ENCODE measurements at regions not wholly inside any gene's neighbourhood (a gene's known extent, or its start where the extent isn't known, plus 50 kb on each side); places are given as distances from the start of the nearest gene placed in this dataset.
A peak's percentile ranks its signal among the peaks of the same experiment; 100 is the strongest.

DNA sequence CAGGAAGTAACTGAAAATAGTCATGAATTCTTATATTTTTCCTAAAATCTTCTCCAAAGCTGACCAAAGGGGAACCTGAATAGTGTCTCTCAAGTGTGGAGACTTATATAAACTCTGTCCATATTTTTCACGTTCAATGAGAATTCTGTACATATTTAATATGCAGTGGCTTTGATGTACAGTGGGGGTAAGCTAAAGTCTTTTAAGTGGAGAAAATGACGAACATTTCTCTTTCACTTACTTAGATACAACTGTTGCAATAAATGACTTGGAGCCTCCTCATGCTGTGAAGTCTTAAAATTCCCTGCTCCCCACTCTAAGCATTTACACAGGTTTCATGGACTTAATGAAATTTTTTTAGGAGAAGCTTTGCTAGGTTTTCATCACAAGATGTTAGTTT, 1196.7 kb downstream of the EFNB2 start:
- no peak for DNase-seq

DNA sequence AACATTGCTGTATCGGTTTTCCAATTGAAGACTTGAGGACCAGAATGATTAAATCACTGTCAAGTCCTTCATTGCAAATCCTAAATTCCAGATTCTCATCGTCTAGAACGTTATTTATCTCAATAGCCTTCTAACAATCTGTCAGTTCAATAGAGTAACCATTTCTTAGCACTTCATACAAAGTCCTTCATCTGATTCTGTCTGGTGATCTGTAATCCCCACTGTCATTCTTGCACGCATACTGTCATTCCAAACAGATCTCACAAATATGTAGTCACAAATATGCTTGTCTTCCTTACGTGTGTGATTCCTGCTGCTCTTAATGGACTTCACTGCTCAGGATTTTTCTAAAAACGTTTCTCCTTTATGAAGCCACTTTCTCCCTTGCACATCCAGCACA, 1197.5 kb downstream of the EFNB2 start:
- peak; percentile 8 for DNase-seq

DNA sequence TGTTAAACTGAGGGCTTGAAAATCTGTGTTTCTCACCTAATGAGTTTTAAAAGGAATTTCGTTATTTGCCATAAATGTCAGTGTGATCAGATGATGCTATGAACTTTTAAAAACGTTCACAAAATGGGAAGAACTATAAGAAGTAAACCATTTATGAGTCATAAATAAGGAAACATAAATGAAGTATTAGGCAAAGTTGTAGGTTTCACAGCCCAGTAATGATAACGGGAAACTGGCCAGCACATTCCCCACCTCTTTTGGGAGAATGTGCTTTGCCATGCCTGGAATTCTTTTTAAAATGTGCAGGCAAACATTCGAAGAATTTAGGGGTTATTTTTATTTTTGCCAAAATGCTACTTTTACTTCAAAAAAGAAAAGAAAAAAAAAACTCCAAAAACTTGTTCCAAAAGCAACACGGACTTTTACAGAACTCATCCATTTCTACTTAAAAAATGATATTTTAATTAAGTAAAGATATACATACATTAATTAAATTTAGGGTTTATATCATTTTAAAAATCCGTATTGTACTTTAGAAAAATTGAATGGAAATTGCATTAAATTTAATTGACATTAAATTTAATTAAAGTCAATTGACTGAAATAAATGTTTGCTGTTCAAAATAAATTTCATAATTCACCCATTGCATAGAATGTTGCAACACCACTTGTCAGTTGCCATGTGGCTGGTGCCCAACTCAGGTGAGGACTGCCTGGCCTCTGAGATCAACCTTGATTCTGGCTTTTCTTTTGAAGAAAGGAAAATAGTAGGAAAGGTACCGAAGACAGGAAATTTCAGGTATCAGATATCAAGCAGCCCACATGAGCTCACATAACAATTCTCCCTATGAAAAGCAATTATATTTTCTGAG, 1198.5 kb downstream of the EFNB2 start:
- peak; percentile 75 for DNase-seq

DNA sequence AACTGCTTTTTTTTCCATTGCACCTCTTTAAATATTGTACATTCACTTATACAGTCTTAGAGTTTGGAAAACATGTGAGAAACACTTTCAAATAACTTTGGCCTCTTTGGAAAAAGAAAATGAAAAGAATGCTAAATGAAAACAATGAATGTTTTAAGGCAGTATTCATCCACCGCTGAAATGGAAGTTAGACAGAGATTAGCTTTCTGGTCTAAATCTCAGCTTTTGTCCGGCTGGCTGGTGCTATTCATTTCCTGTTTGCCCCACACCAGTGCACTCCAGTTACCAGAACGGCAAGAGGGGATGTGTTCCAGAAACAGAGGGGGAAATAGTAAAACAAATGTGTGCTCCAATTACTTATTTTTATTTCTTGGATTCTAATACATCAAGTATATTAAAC, 1201.3 kb downstream of the EFNB2 start:
- DNase-seq: peak; percentile 70

DNA sequence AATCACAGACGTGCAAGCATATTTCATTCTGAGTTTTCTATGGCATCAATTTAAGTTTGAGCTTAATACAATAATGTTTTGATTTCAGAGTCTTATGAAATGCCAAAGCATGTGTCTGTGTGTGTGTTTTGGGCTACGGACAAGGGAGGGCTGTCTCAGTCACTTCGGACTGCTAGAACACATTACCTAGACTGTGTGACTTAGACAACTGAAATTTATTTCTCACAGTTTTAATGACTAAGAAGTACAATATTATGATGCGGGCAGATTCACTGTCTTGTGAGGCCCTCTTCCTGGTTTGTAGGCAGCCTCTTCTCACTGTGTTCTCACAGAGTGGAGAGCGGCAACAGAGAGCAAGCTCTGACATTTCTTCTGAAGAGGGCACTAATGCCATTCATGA, 1202.0 kb downstream of the EFNB2 start:
- DNase-seq: peak; percentile 44

DNA sequence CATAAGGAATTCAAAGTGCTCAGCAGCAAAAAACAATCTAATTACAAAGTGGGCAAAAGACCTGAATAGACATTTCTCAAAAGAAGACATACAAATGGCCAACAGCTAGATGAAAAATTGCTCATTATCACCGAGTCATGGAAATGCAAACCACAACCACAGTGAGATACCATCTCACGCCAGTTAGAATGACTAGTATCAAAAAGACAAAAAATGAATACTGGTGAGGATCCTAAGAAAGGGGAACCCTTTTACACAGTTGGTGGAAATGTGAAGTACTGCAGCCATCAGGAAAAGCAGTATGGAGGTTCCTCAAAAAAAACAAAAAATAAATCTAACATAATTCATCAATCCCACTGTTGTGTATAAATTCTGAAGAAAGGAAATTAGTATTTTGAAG, 1206.1 kb downstream of the EFNB2 start:
- no peak for DNase-seq

DNA sequence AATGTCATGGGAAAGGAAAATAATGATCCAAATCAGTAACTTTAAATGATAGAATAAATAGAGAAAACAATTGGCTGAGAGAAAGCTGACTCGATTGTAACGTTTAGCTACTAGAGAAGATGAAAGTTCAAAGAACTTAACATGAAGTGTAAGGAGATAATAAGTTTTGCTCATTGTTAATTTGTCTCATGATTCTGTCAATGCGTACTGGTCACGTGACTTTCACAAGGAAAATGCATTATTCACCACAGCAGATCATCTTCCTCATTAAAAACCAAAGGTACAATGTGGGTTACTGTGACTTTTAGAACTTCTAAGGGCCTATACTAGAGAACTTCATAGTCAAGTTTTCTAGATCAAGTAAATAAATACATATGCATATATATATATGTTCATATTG, 1207.2 kb downstream of the EFNB2 start:
- DNase-seq: no peak

DNA sequence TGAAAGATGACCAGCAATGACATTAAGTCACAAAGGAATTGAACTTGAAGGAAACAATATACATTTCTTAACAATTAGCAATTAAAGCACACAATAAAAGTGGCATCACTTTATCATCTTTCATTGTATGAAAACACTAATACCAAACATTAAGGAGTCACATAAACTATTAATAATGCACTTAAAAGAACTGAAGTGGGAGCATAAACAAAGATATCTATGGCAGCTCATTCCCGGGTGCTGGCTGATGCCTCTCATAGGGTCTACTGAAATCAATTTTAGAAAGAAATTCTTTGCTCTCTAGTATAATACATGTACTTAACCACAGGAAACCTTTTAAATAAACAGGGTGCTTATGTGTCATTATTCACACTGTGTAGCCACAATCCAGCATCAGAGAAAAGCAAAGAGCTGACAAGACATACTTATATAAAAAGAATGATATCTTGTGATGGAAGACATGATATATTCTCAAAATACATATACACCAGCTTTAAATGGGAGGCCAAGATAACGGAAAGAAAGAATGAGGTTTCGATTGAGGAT, 1207.8 kb downstream of the EFNB2 start:
- DNase-seq: peak; percentile 9

DNA sequence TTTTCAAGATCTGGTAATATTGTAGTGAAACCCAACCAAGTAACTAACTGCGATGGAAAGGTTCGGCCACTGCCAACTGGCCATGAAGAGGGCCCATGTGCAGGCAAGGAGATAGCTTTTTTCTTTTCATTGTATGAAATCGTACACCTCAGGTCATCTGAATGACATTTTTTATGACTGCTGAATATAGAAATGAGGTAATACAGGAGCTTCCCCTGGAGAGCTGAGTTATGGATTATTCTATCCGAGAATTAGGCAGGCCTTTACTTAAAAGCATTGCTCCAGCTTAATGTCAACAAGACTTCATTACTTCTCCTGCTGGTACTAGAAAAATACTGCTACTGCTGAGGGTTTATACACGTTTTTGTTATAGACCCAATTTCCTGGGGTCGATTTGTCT, 1215.6 kb downstream of the EFNB2 start:
- no peak for DNase-seq

DNA sequence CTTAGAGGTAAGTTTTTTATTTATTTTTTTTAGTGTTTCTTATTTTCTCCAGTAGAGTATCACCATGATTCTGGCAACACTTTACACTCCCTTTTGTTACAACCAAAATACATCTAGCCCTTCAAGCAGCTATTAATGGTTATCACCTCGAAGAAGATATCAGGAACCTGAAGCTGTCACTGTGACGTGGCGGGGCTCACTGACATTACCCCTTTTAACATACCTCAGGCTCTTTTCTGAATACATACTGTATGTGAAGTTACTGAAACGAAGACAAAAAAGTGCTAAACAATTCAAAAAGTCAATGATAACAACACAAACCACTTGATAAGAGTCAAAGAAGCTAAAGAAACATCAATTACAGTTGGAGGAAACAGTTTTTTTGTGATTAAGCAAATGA, 1218.7 kb downstream of the EFNB2 start:
- DNase-seq: no peak

DNA sequence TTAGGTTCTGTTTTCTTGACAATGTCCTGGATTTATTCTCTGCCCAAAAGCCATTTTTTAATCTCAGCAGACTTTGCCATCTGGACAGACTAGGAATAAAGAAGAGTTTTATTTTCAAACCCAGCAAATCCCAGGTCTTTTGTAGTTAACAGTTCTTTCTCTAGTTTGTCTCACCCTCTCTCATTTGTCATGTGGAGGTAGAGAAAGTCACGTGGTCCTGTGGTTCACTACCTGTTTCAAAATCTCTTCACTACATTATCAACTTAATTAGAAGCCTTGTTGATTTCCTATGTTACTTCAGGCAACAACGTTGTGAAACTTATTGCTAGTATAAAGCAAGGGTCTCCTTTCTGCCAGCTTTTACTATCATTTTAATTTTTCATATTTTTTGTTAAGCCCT, 1222.6 kb downstream of the EFNB2 start:
- no peak for DNase-seq

DNA sequence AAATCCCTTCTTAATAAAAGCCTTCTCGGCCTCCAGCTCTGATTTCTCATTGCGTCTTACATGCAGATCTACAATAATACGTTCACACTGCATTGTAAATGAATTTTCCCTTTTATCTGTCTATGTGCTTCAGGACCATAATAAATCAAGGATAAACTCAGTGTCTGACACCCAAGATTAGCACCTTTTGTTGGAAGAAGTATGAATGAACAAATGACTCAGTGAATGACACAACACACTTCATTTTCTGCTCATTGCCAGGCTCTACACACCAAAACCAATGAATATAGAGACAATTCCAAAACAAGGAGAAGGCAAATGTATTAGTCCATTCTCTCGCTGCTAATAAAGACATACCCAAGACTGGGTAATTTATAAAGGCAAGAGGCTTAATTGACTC, 1224.4 kb downstream of the EFNB2 start:
- no peak for DNase-seq

DNA sequence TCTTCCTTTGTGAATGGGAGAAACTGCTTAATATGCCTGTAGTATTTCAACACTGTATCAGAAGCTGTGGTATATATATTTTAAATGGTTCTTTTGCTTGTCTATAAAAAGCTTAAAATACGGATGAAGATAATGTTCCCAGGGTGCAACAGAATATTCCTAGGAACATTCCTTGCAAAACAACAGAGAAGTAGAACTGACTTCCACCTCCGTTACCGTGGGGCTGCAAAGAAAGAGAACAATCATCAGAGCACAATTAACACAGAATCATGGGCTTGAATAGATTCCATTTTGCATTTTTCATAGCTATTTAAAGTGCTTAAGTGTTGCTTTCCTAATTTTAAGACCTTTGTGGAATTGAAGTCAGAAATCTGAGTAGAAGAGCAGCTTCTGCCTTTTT, 1227.7 kb downstream of the EFNB2 start:
- no peak for DNase-seq

DNA sequence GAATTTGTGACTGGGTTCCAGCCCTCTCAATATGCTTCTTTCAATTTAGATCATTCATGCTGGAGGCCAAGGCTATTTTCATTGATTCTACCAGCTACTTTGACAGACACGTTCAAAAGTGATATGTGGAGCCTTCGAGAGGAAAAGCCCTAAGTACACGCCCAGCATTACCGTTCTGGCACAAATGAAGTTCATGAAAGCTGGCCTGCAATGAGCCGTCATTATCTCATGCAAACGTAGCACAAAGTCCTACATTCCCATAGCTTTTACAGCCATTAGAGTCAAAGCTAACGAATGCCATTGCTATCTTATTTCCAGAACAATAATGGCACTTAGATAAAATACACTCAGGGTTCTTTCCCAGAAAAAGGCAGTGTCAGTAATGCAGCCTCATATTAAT, 1237.6 kb downstream of the EFNB2 start:
- no peak for DNase-seq

DNA sequence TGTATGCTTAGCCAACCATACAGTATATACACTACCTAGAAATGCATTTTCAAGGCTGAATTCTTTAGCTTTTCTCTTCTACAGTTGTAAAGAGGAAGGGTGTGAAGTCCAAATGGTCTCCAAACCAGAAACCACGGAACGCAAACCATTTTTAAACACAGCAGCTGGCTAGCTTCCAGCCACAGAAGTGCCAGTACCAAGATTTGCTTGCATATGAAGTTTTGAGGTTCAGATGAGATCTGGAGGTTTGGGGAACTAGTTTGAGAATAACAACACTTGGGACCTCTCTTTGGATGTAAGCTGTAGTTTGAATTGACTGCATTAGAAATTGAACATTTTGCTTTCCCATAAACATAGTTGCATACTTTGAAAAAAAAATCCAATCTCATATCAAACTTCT, 1243.5 kb downstream of the EFNB2 start:
- no peak for DNase-seq

DNA sequence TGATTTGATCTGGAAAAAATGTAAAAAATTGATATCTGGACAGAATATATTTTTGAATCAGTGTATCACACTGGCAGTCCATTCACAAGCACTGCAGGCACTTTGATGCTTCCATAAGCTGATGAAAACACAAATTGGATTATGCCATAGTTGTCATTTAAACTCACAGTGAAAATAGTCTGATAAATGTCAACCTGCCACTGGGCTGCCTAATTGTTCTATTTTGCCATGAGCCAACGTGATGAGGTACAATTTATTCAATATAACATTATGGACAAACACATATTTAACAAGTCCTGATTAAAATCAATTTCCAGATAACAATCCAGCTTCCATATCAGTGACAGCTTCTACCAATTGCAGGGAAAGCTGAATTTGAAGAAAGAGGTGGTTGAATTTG, 1244.9 kb downstream of the EFNB2 start:
- DNase-seq: no peak

DNA sequence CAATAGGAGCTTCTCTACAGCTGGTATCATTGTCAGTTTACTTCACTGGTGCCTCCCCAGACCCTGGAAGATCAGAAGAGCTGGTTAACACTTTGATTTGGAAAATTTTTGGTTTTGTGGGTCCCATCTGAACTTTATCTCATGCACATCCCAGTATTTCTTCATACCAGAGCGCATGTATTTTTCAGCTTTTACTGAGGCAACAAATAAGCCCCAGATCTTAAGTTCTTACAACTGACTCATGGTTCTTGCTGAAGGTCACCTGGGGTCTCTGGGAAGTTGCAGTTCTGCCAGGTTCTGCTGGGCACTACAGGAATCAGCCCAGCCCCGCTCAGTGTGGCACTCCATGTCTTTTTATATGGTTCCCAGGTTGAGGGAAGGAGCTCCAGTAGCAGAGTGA, 1249.9 kb downstream of the EFNB2 start:
- DNase-seq: no peak

DNA sequence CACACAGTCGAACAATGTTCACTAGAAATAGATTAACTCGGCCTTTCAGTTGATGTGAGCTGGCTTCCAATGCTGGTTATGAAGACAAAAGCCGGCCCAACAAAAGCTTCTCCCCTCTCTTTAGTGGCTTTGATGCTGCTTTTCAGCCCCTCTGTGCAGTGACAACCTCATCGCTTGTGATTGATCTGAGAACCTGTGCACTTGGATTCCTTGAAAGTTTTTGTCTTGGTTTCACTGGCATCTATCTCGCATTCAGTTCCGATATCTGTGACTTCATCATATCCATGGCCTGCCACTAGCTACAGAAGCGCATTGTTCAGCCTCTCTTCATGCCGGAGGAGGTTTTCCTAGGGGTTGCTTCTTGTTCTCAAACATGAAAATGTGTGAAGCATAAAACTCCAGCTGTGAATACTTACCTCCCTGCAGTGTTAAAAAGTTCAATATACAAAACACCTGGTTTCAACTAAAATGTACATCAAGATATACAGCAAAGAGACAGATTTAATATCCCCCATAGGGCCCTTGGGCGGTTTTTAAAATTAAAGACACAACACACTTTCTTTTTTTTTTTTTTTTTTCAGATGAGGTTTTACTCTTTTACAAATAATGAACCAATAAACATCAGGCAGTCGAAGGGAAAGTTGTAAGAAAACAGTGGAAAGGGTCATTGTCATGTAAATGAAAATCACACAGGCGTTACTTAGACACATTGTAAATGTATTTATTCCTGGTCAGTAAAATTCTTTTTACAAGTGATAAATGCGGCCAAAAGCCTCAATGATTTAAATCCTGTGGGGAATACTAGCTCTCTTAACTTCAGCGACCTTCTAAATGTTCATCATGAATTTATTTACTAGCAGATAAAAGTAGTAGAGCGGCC, 1252.8 kb downstream of the EFNB2 start:
- DNase-seq: no peak

DNA sequence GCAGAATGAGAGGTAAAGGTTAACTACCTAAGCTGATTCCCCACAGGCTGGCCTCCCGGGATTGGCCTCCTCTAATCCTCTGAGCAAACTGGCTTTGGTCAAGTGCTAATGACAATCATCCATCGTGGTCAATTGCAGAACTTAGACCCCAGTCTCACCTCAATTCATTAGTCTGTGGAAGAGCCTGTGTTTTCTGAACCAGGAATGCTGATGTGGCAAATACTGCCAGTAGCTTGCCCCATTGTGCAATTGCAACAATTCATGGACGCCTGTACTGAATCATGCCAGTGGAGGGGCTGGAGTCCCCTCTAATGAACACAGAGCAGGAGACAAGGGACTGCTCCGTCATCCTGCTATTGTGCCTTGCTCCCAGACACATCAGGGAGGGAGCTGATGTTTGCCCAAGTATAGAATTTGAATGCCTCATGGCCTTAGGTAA, 1256.5 kb downstream of the EFNB2 start:
- no peak for DNase-seq

DNA sequence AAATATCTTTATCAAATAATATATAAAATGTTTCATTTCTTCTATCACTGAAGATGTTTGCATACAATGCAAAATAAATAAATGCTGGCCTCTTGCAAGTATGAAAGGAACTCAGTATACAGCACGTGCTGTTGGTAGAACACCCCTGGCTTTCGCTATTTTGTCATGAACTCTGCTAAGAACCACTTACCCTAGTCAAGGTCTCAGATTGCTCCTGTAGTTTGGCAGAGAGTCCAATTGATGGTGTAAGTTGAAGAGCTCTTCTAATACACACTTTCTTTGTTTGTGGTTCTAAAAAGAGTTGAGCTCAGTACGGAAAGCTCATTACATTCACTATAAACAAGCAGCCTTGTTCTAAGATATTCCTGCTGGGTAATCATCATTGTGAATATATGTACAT, 1258.9 kb downstream of the EFNB2 start:
- no peak for DNase-seq

DNA sequence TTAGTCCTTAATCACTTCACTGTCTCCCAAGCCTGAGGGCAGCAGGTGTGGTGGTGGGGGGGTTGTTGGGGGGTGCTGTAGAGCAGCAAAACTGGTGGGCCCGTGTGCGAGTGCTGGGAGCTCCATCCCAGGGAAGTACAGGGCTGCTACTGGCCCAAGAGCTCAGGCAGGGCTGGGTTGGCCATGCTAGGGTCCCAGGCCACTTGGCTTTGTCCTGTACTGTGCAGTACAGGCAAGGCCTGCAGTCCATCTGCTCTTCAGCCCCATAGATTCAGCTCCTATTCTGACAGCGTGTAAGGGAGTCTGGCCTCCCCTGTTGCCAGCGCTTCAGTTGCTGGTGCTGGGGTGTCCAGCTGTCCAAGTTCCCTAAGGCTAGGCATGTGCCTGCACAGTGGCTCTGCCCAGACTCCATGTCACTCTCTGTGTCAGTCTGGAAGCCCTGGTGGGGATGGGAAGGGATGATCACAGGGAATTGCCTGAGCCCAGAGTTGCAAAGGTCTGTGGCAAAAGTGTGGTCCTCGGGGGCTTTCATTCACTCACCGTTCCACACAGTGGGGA, 1261.7 kb downstream of the EFNB2 start:
- DNase-seq: no peak

DNA sequence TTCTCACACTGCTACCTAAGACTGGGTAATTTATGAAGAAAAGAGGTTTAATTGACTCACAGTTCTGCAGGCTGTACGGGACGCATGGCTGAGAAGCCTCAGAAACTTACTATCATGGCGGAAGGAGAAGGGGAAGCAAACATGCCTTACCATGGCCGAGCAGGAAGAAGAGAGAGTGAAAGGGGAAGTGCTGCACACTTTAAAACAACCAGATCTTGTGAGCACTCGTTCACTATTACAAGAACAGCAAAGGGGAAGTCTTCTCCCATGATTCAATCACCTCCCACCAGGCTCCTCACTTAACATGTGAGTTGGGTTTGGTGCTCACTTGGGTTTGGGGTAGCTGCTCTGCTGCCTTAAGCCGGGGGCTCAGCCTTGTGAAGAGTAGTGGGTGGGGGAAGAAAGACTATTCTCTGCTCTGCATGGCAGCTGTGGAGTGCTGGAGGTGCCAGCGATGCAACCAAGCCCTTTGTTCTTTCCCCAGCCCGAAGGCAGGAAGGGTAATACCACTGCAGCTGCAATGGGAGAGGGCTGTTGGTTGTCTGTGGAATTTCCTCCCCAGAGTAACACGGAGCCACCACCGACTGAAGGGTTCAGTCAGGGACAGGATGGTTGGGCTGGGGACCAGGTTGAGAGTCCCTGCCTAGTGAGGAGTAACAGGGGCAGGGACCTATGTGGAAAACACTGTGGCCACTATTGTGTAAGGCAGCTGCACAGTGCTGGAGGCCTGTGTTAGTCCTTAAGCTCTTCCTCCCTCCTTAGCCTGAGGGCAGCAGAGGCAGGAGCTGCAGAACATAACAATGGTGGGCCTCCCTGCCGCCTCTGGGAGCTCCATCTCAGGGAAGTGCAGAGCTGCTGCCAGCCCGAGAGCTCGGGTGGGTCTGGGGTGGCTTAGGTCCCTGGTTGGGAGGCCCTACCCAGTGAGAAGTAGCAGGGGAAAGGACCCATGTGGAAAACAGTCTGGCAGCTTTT, 1262.5 kb downstream of the EFNB2 start:
- DNase-seq: no peak

Measured in EL (cell line).